Ishikawa (cell line): ENCODE measurements at regions not wholly inside any gene's neighbourhood (a gene's known extent, or its start where the extent isn't known, plus 50 kb on each side); places are given as distances from the start of the nearest gene placed in this dataset.
A peak's percentile ranks its signal among the peaks of the same experiment; 100 is the strongest.

Experiments
- CEBPB ChIP-seq: IDR thresholded peaks from 2 replicates; pipeline ENCODE4 v1.6.1; 2012
- CREB1 ChIP-seq: IDR thresholded peaks from 2 replicates; pipeline ENCODE4 v1.6.1; 2012; ENCODE audit warnings: low read depth
- EGR1 ChIP-seq: IDR thresholded peaks from 2 replicates; pipeline ENCODE4 v1.6.1; 2012
- EP300 ChIP-seq: IDR thresholded peaks from 2 replicates; pipeline ENCODE4 v1.6.1; 2012; ENCODE audit warnings: borderline replicate concordance
- FOXM1 ChIP-seq: IDR thresholded peaks from 2 replicates; pipeline ENCODE4 v1.6.1; 2012; ENCODE audit warnings: low read depth, borderline replicate concordance
- NFIC ChIP-seq: IDR thresholded peaks from 2 replicates; pipeline ENCODE4 v1.6.1; 2012
- RAD21 ChIP-seq: IDR thresholded peaks from 2 replicates; pipeline ENCODE4 v1.6.1; 2012; ENCODE audit warnings: low read depth
- TAF1 ChIP-seq: IDR thresholded peaks from 2 replicates; pipeline ENCODE4 v1.6.1; 2012; ENCODE audit warnings: low read depth, mild to moderate bottlenecking
- TCF12 ChIP-seq: IDR thresholded peaks from 2 replicates; pipeline ENCODE4 v1.6.1; 2012; ENCODE audit warnings: low read depth
- TEAD4 ChIP-seq: IDR thresholded peaks from 2 replicates; pipeline ENCODE4 v1.6.1; 2012
- YY1 ChIP-seq: IDR thresholded peaks from 2 replicates; pipeline ENCODE4 v1.6.1; 2012; ENCODE audit warnings: low read depth
- ZBTB7A ChIP-seq: IDR thresholded peaks from 2 replicates; pipeline ENCODE4 v1.6.1; 2012; ENCODE audit warnings: low read depth
- TF ChIP-seq, protein P1 (sequence below): IDR thresholded peaks from 2 replicates; pipeline ENCODE4 v1.6.1; 2012
- TF ChIP-seq, protein P2 (sequence below): IDR thresholded peaks from 2 replicates; pipeline ENCODE4 v1.6.1; 2012
- TF ChIP-seq, protein P3 (sequence below): IDR thresholded peaks from 2 replicates; pipeline ENCODE4 v1.6.1; 2012; ENCODE audit warnings: low read depth, mild to moderate bottlenecking

DNA sequence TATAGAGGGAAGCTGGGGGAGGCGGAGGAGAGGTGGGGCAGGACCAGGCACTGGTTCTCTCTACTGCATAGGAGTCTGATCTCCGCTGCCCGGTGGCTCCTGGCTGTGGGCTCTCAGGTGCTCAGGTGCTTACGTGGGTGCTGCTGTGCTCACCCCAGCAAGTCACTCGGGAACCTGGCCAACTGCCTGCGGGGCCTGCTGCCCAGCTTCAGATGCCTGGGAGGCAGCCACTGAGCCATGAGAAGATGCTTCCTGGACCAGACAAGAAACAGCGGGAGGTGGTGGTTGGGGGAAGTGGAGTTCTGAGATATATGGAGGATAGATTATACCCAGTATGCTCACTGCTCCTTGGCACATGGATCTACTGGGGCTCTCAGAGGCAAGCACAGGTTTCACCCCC lies 1303.4 kb downstream of the TBC1D22A start:
- no peak for TF ChIP-seq CREB1
- TF ChIP-seq YY1 = no peak
- TF ChIP-seq, protein P1, sequence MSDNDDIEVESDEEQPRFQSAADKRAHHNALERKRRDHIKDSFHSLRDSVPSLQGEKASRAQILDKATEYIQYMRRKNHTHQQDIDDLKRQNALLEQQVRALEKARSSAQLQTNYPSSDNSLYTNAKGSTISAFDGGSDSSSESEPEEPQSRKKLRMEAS = no peak
- no peak for TF ChIP-seq NFIC
- TF ChIP-seq RAD21 = no peak
- TF ChIP-seq TAF1 = no peak
- TF ChIP-seq EP300 = no peak
- TF ChIP-seq, protein P2, sequence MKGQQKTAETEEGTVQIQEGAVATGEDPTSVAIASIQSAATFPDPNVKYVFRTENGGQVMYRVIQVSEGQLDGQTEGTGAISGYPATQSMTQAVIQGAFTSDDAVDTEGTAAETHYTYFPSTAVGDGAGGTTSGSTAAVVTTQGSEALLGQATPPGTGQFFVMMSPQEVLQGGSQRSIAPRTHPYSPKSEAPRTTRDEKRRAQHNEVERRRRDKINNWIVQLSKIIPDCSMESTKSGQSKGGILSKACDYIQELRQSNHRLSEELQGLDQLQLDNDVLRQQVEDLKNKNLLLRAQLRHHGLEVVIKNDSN = no peak
- TF ChIP-seq CEBPB = no peak

DNA sequence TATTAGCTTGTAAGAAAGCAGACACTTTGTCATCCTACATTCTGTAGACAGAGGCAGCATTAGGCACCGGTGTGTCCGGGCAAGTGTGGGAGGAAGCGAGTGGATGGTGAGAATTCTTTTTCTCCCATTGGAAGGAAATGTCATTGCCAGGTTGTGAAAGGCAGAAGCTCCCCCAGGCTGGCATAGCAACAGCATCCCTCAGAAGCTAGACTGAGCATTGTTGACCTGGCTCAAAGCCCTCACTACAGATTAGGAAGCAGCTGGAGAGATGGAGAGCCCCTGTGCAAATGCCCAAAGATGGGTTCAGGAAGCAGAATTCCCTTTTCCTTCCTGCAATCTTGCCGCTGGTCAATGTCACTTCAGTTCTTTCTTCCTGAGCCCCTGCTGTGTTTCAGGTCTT lies 1299.3 kb downstream of the TBC1D22A start:
- TF ChIP-seq TAF1 (no peak), EGR1 (no peak), ZBTB7A (no peak), NFIC (no peak), EP300 (no peak), CREB1 (no peak), FOXM1 (no peak), CEBPB (no peak), YY1 (no peak), RAD21 (no peak), TEAD4 (no peak), TCF12 (no peak)
- TF ChIP-seq, protein P2 = no peak
- TF ChIP-seq, protein P3, sequence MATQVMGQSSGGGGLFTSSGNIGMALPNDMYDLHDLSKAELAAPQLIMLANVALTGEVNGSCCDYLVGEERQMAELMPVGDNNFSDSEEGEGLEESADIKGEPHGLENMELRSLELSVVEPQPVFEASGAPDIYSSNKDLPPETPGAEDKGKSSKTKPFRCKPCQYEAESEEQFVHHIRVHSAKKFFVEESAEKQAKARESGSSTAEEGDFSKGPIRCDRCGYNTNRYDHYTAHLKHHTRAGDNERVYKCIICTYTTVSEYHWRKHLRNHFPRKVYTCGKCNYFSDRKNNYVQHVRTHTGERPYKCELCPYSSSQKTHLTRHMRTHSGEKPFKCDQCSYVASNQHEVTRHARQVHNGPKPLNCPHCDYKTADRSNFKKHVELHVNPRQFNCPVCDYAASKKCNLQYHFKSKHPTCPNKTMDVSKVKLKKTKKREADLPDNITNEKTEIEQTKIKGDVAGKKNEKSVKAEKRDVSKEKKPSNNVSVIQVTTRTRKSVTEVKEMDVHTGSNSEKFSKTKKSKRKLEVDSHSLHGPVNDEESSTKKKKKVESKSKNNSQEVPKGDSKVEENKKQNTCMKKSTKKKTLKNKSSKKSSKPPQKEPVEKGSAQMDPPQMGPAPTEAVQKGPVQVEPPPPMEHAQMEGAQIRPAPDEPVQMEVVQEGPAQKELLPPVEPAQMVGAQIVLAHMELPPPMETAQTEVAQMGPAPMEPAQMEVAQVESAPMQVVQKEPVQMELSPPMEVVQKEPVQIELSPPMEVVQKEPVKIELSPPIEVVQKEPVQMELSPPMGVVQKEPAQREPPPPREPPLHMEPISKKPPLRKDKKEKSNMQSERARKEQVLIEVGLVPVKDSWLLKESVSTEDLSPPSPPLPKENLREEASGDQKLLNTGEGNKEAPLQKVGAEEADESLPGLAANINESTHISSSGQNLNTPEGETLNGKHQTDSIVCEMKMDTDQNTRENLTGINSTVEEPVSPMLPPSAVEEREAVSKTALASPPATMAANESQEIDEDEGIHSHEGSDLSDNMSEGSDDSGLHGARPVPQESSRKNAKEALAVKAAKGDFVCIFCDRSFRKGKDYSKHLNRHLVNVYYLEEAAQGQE = no peak
- TF ChIP-seq, protein P1 = no peak

DNA sequence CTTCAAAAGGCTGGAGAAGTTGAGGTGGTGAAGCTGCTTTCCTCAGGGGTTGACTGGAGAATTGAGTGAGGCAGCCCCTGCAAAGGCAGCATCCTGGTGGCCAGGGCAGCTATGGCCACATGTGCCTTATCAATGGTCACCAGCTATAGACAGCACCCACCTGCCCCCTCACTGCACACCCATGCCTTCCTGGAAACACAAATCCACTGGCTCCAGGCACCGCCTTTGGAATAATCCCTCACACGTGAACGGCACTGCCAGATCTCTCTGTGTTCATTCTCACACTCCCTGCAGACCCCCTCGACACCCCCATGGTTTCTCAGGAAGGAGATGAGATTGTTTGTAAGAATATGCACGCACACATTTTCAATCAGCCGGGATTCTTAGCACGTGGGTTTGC lies 1297.8 kb downstream of the TBC1D22A start:
- TF ChIP-seq, protein P2 = no peak
- TF ChIP-seq EP300 (no peak), NFIC (no peak), CEBPB (no peak), CREB1 (no peak), RAD21 (no peak), TCF12 (no peak), FOXM1 (no peak), EGR1 (no peak), ZBTB7A (no peak)

DNA sequence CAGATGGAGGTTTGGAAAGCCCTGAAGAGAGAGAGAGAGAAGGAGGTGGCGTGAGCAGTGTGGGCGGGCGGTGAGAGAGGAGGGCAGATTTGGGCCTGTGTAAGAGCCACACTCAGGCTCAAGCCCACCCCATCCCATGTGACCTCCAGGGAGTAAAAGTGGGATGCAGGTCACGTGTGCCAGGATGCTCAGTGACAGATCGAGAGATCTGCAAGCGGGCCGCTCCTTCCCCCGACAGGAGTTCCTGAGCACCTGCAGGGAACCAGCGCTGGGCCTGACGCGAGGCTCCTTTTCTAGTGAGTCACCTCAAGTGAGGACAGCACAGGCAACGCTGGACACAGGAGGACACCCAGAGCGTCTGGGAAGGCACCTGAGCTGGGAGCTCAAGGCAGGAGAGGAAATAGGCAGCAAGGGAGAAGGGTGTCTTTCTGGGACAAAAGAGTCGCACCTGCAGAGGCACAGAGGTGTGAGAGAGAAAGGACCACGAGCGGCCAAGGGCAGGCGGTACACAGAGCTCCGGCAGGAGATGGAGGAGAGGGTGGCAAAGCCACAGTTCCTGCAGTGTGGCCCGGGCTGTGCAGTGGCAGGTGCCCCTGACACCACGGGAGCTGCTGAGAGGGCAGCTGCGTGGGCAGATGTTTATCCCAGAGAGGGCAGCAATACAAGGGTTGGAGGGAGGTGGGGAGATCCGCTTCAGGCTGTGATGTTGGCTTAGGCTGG lies 1294.8 kb downstream of the TBC1D22A start:
- no peak for TF ChIP-seq YY1

DNA sequence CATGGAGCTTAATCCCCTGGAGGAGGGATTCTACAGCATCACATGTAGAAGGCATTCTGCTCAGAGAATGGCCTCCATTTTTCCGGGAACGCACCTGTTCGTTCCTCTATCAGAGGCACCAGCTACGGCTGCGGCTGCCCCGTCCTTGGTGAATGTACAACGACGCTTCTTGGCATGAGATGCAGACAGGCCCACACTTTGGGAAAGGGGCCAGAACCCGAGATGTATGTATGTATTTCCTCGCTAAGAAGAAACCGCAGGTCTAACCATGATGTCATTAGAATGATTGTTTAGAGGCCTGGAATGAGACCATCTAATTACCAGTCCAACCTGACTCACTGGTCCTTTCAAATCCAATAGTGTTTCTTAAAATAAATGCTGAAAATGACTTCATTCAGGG lies 1293.4 kb downstream of the TBC1D22A start:
- no peak for TF ChIP-seq TAF1
- TF ChIP-seq NFIC = peak; percentile 48
- no peak for TF ChIP-seq CEBPB
- TF ChIP-seq RAD21 = no peak
- TF ChIP-seq ZBTB7A = no peak
- TF ChIP-seq YY1 = no peak

DNA sequence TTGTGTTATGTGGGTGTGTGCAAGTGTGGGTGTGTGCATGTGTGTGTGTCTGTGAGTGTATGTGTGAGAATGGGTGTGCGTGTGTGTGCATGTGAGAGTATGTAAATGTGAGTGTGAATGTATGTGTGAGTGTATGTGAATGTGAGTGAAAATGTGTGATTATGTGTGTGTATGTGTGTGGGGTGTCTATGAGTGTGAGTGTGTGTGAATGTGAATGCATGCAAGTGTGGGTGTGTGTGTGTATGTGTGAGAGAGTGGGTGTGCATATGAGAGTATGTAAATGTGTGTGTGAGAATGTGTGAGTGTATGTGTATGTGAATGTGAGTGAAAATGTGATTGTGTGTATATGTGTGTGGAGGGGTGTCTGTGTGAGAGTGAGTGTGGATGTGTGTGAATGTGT lies 1292.7 kb downstream of the TBC1D22A start:
- TF ChIP-seq RAD21 (no peak), TEAD4 (no peak), TAF1 (no peak), CEBPB (no peak), FOXM1 (no peak), CREB1 (no peak), ZBTB7A (no peak), NFIC (no peak), TCF12 (no peak), YY1 (no peak), EP300 (no peak), EGR1 (no peak)
- TF ChIP-seq, protein P2 = no peak
- TF ChIP-seq, protein P1 = no peak
- TF ChIP-seq, protein P3 = no peak
